Stimulated activated CD8-positive, alpha-beta memory T cell treated with anti-CD3 and anti-CD28 coated beads, Interleukin-7, amount 100 ng/mL, for 48 hours (primary cell): ENCODE measurements at regions not wholly inside any gene's neighbourhood (a gene's known extent, or its start where the extent isn't known, plus 50 kb on each side); places are given as distances from the start of the nearest gene placed in this dataset.
"Not testable (repeated sequence)": the region's sequence is repeated elsewhere in the genome, so short reads cannot be mapped to it uniquely, and the experiment has no call there.

Experiments used
- DNase-seq, 2 donors: peaks; one replicate each; pipeline ENCODE4 v3.0.0-alpha.2; 2020; ENCODE audit warnings: low read depth in 1 of 2; ENCODE audit errors: extremely low read depth in 1 of 2

DNA sequence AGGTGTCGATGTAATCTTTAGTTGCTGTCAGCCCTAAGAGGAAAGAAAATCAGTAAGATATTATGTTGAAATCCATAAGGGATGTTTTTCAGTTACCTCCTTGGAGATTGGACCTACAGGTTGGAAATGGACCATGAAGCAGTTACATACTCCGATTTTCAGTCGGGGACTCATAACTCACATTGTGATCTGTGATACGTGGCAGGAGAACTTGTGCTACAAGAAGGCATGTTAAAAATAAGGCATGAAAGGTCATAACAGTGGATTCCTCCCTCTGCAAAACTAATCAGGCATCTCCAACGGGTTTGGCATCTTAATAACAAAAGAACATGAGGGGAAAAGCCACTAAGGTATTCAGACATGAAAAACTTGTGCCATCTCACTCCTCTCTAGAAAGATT, 111.2 kb upstream of the CACHD1 start:
- DNase-seq, result no peak

DNA sequence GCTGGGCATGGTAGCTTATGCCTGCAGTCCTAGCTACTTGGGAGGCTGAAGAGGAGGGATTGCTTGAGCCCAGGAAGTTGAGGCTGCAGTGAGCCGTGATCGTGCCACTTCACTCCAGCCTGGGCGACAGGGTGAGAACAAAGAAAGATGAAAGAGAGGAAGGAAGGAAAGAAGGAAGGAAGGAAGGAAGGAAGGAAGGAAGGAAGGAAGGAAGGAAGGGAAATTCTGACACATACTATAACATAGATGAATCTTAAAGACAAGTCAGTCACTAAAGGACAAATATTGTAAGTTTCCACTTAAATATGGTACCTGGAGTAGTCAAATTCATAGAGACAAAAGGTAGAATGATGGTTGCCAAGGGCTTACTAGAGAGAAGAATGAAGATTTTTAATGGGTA, 108.0 kb upstream of the CACHD1 start:
- no peak for DNase-seq

DNA sequence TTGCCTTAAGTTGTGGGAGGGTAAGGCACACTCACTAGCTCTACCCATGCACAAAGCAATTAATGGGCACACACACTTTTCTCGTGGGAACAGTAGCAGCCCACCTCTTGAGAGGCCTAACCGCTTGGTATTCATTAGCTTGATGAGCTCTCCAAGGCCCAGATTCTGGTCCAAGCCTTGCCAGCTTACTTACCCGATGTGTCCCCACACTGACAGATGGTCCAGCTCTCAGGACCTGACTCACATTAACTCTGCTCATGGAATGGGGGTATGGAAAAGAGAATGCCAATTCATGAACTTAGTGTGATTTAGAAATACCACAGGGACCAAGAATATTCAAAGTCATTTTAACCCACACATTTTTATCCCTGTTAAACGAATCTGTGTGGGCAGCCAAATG, 106.8 kb upstream of the CACHD1 start:
- no peak for DNase-seq

DNA sequence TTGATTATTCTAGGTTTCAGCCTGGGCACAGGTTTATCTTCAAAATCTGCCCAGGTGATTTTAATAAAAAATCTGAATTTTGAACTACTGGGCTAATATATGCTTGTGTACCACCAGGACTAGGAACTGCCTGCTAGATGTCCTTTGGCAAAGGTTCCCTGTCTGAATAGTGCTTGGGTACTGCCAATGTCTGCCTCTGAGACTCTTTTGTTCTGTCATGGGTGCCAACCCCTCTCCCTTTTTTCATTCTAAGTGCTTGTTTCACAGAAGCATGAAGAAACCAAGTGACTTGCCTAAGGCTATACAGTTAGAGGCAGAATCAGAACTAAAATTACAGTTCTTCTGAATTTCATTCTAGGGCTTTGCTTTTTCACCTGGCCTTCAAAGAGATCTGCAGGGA, 106.3 kb upstream of the CACHD1 start:
- no peak for DNase-seq

DNA sequence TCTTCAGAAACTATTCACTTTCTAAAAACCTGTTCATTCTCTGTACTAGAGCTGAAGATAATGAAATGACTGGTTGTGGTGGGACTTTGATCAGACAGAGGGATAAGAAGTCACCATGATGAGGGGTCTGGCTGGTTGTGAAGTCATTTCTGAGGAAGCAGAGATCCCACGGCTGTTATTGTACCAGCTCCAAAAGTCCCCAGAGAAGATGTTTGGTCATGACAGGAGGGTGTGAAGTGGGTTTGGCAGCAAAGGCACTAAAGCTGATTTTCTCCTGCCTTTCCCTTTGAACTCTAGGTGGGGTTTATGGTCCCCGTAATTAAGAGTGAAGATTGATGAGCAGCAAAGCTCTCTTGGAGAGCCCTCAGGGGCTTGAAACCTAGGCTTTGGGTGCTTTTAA, 103.1 kb upstream of the CACHD1 start:
- DNase-seq, result peak in 1 of 2 donors; percentile 1

DNA sequence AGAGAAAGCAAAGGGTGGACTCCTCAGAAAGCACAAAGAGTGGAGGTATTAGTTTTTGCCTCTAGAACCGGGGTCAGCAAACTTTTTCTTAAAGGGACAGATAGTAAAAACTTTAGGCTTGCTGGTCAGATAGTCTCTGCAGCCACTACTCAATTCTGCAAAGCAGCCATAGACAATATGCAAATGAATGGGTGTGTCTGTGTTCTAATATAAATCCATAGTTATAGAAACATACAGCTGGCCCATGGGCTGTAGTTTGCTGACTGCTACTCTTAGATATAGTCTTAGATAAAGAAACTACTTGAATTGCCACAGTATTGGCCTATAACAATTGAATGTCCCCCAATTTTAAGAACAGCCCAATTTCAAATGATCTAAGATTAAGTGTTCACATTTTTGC, 101.6 kb upstream of the CACHD1 start:
- no peak for DNase-seq

DNA sequence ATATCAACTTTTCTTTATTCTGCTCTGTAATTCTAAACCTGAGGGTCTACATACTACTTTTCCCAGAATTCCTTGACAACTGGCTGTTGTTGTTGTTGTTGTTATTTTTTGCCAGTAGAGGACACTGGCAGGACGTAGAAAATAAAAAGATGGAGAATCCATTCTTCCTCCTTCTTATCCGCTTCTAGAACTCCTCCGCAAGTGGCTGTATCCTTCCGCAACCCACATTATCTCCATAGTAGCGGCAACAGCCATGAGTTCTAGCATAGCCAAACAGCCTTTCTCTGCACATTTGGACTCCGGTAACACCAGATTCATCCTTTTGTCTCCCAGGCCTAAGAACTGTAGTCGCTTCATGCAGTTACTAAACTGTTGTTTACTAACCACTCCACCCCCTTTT, 91.1 kb upstream of the CACHD1 start:
- no peak for DNase-seq

DNA sequence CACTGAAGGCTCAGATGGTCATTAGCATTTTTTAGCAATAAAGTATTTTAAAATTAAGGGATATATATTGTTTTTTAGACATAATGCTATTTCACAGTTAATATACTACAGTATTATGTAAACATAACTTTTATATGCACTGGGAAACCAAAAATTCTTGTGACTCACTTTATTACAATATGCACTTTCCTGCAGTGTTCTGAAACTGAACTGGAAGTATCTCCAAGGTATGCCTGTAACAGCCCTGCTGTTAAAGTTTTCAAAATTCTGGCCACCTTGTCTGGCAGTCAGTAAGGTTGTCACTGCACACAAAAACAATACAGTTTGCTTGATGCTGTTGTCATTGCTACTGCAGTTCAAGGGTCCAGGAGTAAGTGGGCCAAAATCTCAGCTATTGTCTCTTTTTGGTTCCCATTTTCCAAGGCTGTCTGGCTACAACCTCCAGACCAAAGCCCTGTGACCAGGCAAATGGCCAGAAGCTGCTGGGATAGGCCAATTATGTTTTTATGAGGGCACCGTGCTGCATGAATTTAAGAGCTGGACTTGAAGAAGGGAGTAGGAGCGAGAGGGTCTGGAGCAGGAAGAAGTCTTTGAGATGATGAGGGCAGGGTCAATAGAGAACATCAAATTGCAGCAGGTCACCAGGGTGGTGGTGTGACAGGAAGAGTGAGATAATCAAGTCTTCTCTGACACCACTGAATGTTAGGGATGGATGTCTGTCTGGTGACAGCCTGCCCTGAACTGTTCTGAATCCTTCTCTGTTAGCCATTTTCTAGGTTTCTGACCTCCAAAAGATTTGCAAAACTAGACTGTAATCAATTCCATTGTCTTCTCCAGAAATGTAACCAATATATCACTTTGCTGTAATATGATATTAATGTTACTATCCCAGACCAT, 82.3 kb upstream of the CACHD1 start:
- DNase-seq, result no peak

DNA sequence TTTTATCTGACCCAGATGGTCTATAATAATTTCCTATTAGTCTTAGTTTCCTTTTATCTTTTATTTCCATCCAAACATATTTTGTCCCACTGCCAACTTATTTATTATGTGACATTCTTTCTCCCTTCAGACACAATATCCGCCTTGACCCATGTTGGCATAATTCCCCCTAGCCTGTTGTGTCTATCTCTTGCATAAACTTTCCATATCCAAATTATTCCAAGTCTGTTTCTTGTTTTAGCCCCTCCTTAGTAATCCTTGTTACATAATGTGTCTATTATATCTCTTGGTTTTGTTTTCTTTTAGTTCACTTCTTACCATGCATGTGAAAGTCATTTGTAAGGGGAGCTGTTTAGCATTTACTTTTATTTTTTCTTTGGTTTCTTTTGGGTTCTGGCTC, 81.6 kb upstream of the CACHD1 start:
- DNase-seq, result no peak

DNA sequence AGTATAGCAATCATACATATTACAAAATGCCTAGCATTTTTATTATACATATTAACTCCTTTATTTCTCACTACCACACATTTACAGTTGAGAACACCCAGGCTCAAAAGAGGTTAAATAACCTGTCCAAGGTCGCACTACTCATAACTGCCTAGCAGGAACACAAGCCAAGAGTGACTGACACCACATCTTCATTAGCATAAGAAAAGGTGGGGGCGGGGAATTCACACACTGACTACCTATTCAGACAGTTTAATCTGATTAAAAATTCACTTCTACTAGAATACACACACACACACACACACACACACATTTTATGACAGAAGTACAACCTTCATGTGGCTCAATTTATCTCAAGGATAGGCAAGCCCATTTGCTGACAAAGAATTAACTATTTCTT, 77.8 kb upstream of the CACHD1 start:
- DNase-seq, result no peak

DNA sequence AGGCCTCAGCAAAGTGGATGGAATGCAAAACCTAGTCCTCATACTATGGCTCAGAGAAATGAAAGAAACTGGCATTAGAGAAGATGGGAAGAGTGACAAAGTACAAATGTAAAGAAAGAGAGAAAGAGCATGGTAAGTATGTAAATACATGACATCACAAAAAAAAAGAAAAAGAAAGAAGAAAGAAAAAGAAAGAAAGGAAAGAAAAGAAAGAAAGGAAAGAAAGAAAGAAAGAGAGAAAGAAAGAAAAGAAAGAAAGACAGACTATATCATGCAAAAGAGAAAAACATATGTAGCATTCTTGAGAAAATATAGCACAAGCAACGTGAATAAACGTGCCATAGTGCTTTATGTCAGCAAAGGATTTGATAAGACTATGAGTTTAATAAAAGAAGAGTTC, 76.1 kb upstream of the CACHD1 start:
- no peak for DNase-seq

DNA sequence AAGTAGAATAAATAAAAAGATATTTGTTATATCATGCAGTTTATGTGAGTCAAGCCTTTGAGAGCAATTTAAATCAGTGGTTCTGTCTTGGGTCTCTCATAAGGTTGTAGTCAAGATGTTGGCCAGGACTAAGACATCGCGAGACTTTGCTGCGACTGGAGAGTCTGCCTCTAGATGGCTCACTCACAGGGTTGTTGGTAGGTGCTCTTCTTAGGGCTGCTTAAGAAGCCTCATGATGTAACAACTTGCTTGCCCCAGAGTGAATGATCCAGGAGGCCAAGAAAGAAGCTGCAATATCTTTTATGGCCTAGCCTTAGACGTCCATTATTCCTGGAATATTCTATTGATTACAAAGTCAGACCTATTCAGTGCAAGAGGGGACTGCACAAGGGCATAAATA, 73.1 kb upstream of the CACHD1 start:
- no peak for DNase-seq

DNA sequence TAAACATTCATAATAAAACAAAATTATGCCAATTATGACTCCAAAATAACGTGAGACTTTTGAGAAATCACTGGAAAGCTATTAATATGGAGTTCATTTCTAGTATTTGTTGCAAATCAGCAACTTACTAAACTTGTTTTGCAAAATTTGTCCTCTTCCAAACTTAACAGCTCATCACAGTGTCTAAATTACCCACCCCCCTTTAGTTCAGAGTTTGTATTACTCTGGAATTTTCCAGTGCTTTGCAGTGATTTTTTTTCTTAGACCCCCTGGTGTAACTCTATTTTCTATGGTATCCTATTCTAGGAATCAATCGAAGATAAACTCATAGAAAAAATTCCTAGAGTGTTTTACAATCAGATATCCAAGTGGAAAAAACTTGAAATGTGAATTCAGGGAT, 72.4 kb upstream of the CACHD1 start:
- no peak for DNase-seq

DNA sequence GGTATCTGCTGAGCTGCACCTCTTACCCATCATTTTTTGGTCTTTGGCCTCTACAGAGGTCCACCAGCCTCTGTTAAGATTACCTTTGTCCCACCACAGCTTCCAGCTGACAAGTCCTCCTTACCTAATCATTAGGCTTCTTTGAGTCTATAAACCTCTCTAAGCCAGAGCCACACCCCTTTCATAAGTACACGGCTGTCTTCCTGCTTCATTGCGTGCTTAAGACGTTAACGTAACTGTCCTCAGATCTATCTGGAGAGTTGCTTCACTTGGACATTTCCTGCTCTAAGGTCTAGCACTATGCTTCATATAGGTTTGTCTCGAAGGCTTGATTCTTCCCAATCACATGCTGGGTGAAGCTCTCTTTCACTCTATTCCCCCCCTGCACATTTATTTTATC, 71.0 kb upstream of the CACHD1 start:
- no peak for DNase-seq

DNA sequence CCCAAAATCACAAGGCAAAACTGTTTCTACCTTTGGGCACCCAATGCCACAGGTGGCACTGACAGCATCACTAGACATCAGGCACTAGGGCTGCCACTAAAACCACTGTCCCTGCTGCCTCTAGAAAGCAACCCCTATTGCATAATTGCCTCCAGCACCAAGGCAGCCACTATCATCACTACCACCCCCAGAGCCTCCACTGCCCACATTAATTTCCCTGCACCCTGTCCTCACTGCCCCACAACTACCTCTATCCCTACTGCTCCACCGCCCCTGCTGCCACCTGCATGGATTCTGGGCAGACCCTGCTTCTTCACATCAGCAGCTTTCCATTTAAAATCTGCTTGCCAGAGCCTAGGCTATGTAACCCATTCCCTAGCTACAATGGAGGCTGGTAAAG, 68.6 kb upstream of the CACHD1 start:
- DNase-seq, result no peak

DNA sequence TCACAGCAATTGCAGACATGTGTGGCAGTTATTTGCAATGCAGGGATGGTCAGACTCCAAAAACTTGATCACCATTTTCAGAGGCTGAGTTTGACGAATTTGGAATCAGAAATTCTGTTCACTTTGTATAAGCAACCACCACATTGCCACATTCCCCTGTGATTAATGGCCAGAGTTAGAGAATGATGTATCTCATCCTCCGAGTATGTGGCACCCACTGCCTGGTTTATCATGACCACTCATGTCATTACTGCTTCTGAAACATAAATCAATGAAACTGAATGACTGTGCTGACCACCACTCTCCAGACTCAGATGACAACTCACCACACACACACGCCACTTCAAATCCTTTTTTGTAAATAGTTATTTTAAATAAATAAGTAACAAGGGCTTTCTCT, 66.6 kb upstream of the CACHD1 start:
- no peak for DNase-seq

DNA sequence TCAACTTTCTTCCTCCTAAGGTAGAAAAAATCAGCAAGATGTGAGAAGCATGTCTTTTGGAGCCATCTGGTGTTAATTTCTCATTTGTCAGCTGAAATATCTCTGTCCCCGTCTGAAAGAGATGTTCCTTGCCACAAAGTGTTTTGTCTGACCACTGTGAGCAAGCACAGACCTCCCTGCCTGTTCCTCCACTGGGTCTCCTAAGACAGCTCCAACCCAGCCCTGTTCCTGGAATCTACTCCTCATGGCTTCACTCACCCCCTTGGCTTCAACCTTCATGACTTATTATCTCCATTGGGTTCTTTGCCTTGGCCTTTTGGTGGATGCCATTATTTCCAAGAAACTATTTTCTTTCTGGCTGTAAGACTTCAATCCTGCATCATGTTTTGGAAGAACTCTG, 65.7 kb upstream of the CACHD1 start:
- no peak for DNase-seq

DNA sequence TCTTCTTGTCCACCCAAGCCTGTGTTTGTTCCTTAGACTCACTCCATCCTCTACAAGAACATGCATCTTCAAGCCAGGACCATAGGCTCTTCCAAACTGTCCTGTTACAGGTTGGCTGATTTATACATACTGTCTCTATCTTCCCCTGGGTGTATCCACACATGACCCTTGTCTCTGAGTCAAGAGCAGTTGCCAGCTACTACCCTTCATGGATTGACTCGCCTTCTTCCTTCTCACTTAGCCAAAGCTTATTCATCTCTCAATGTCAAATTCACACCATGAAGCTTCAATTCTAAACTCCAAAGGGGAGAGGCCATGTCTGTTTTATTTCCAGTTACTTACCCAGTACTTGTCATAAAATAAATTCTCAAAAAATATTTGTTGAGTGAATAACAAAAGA, 64.1 kb upstream of the CACHD1 start:
- no peak for DNase-seq

DNA sequence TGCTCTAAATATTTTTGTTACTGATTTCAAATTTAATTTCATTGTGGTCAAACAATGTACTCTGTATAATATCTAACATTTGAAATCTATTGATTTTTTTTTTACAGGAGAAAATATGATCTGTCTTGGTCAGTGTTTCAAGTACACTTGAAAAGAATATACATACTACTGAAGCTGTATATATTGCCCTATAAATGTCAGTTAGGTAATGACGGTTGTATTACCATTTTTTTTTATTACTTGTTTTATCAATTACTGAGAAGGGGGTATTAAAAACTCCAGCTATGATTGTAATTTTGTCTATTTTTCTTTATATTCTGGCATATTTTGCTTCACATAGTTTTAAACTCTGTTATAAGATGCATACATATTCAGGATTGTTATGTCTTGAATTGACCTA, 59.7 kb upstream of the CACHD1 start:
- no peak for DNase-seq

DNA sequence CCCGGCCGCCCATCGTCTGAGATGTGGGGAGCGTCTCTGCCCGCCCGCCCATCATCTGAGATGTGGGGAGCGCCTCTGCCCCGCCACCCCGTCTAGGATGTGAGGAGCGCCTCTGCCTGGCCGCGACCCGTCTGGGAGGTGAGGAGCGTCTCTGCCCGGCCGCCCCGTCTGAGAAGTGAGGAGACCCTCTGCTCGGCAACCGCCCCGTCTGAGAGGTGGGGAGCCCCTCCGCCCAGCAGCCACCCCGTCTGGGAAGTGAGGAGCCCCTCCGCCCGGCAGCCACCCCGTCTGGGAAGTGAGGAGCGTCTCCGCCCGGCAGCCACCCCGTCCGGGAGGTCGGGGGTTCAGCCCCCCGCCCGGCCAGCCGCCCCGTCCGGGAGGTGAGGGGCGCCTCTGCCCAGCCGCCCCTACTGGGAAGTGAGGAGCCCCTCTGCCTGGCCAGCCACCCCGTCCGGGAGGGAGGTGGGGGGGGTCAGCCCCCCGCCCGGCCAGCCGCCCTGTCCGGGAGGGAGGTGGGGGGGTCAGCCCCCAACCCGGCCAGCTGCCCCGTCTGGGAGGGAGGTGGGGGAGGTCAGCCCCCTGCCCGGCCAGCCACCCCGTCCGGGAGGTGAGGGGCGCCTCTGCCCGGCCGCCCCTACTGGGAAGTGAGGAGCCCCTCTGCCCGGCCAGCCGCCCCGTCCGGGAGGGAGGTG, 54.9 kb upstream of the CACHD1 start:
- DNase-seq, result not testable (repeated sequence)

DNA sequence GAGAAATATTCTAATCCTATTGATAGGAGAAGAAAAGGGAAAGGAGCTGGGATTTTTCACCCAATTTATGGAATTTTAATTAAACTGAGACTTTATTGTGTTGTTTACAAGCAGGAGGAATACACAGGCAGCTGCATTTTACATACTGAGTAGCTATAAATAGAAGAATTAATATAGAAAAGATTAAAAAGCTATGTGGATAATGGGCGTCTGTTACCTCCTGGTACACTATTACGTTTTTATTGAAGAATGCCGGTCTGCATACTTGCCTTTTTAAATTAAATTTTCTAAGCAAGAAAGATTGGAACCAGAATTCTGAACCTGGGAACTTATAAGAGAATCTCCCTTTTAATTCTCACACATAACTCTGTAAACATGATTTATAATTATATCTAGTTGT, 52.1 kb upstream of the CACHD1 start:
- DNase-seq, result no peak
